ENCODE measurements at regions not wholly inside any gene's neighbourhood (a gene's known extent, or its start where the extent isn't known, plus 50 kb on each side); places are given as distances from the start of the nearest gene placed in this dataset.
"Not testable (repeated sequence)": the region's sequence is repeated elsewhere in the genome, so short reads cannot be mapped to it uniquely, and the experiment has no call there.

DNA sequence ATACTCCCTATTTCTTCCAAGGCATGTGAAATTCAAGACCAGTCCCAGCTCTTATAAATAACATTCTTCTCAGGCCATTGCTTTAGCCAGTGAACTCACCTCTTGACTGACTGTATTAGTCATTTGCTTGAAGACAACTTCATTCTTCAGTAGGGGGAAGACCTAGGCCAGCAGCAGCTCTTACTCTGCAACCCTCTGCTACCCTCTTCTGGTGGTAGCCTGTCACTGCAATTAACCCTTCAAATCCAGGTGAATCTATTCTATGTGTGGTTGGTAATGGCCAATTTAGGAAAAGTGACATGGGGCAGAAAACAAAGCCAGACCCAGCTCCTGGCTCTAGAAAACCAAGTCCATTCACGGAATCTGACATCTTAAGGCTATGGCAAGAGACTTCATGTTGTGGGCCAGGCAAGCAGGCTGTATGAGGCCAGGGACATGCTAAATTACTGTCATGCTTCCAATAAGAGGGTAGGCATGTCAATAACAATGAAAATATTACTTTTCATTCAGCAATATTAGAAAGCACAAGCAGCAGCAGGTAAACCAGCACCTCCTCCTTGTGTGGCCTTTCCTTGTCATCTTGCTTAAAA lies 317.9 kb upstream of the FOLH1 start:
- peak; percentile 2 for DNase-seq (ENCODE audit: low read depth, low spot score)

DNA sequence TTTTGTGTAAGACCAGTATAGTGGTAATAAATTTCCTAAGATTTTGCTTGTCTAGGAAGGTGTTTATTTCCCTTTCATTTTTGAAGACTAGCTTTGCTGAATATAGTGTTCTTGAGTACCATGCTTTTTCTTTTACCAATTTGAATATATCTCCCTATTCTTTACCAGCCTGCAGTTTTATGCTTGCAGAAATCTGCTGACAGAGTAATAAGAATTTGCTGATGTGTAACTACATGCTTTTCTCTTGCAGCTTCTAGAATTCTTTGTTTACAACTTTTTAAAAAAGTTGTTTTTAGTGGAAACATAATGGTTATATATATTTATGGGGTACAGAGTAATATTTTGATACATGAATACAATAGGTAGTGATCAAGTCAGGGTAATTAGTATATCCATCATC lies 324.8 kb upstream of the FOLH1 start:
- intact Hi-C loops (cut with micrococcal nuclease; ENCODE audit: unreplicated experiment) (no loop called here), in situ Hi-C loops (cut with HindIII; ENCODE audit: low pct_unique_long_range_greater_than_20kb, low sequenced_read_pairs) (no loop called here)
- Histone ChIP-seq H3K27me3 (ENCODE audit: control insufficient read depth, insufficient read depth, low read length) (no peaks in the 10 kb centered on the region), H3K36me3 (ENCODE audit: control insufficient read depth, insufficient read depth, low read length) (no peaks in the 10 kb centered on the region), H3K9me3 (ENCODE audit: control insufficient read depth, insufficient read depth, low read depth, low read length) (no peaks in the 10 kb centered on the region), H3K4me1 (ENCODE audit: control insufficient read depth, insufficient read depth, low read length) (no peaks in the 10 kb centered on the region), H3K4me3 (ENCODE audit: low read depth in 2 of 2, low read length in 2 of 2) (no peak overlapping the region), H3K27ac (ENCODE audit: low read length) (no peak overlapping the region)
- ATAC-seq (no peak), DNase-seq (ENCODE audit: low read depth, low spot score) (no peak)
- ChIA-PET POLR2A (no interaction called here), CTCF (no interaction called here)
- no TSS peak for BruUV-seq (replicated peaks)
- TF ChIP-seq, protein P1, sequence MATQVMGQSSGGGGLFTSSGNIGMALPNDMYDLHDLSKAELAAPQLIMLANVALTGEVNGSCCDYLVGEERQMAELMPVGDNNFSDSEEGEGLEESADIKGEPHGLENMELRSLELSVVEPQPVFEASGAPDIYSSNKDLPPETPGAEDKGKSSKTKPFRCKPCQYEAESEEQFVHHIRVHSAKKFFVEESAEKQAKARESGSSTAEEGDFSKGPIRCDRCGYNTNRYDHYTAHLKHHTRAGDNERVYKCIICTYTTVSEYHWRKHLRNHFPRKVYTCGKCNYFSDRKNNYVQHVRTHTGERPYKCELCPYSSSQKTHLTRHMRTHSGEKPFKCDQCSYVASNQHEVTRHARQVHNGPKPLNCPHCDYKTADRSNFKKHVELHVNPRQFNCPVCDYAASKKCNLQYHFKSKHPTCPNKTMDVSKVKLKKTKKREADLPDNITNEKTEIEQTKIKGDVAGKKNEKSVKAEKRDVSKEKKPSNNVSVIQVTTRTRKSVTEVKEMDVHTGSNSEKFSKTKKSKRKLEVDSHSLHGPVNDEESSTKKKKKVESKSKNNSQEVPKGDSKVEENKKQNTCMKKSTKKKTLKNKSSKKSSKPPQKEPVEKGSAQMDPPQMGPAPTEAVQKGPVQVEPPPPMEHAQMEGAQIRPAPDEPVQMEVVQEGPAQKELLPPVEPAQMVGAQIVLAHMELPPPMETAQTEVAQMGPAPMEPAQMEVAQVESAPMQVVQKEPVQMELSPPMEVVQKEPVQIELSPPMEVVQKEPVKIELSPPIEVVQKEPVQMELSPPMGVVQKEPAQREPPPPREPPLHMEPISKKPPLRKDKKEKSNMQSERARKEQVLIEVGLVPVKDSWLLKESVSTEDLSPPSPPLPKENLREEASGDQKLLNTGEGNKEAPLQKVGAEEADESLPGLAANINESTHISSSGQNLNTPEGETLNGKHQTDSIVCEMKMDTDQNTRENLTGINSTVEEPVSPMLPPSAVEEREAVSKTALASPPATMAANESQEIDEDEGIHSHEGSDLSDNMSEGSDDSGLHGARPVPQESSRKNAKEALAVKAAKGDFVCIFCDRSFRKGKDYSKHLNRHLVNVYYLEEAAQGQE (IDR thresholded peaks at IDR 0.05; ENCODE audit: insufficient read depth in 1 of 2, low read depth in 2 of 2, low read length in 1 of 2), result no peak
- TF ChIP-seq SIN3A (IDR thresholded peaks at IDR 0.05; ENCODE audit: borderline replicate concordance, insufficient read depth, low read depth, low read length), result no peak
- no peak for TF ChIP-seq TCF7L2 (IDR thresholded peaks at IDR 0.05; ENCODE audit: low read depth, low read length)
- TF ChIP-seq, protein P2, sequence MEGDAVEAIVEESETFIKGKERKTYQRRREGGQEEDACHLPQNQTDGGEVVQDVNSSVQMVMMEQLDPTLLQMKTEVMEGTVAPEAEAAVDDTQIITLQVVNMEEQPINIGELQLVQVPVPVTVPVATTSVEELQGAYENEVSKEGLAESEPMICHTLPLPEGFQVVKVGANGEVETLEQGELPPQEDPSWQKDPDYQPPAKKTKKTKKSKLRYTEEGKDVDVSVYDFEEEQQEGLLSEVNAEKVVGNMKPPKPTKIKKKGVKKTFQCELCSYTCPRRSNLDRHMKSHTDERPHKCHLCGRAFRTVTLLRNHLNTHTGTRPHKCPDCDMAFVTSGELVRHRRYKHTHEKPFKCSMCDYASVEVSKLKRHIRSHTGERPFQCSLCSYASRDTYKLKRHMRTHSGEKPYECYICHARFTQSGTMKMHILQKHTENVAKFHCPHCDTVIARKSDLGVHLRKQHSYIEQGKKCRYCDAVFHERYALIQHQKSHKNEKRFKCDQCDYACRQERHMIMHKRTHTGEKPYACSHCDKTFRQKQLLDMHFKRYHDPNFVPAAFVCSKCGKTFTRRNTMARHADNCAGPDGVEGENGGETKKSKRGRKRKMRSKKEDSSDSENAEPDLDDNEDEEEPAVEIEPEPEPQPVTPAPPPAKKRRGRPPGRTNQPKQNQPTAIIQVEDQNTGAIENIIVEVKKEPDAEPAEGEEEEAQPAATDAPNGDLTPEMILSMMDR (IDR thresholded peaks at IDR 0.05), result no peak
- no peak for TF ChIP-seq POLR2AphosphoS5 (IDR thresholded peaks at IDR 0.05; ENCODE audit: low read depth, low read length)

More for the DNA sequence above, 317.9 kb upstream of the FOLH1 start:
- intact Hi-C loops (cut with micrococcal nuclease; ENCODE audit: unreplicated experiment); H3K27ac ChIP-seq (ENCODE audit: low read length); H3K9me3 ChIP-seq (ENCODE audit: control insufficient read depth, insufficient read depth, low read depth, low read length); H3K4me3 ChIP-seq (ENCODE audit: low read depth in 2 of 2, low read length in 2 of 2); in situ Hi-C loops (cut with HindIII; ENCODE audit: low pct_unique_long_range_greater_than_20kb, low sequenced_read_pairs); H3K4me1 ChIP-seq (ENCODE audit: control insufficient read depth, insufficient read depth, low read length); H3K27me3 ChIP-seq (ENCODE audit: control insufficient read depth, insufficient read depth, low read length); POLR2A ChIA-PET; CTCF ChIA-PET; H3K36me3 ChIP-seq (ENCODE audit: control insufficient read depth, insufficient read depth, low read length); BruUV-seq (replicated peaks): not testable (repeated sequence)
- TF ChIP-seq, protein P2 (IDR thresholded peaks at IDR 0.05), result peak; percentile 76
- ATAC-seq, result peak; percentile 77; the same call in 1 of the 2 replicates

DNA sequence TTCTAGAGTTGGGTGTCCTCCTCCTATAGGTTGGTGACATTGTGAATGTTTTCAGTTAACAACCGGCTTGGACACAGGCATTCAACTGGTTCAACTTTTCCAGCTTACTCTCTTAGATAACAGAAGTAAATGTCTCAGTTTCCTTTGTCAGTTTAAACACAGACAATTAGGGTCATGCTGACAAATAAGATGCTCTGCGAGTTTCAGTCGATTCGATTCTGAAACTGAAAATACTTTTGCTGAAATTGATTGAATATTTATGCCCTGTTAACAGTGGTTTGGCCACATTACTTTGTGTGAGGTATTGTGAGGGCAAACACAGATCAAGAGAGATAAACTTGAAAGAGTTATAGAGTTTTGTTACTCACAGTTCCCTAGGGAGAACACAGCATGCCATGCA lies 330.5 kb upstream of the FOLH1 start:
- CTCF ChIA-PET; ATAC-seq; in situ Hi-C loops (cut with HindIII; ENCODE audit: low pct_unique_long_range_greater_than_20kb, low sequenced_read_pairs); POLR2A ChIA-PET; H3K4me3 ChIP-seq (ENCODE audit: low read depth in 2 of 2, low read length in 2 of 2); H3K4me1 ChIP-seq (ENCODE audit: control insufficient read depth, insufficient read depth, low read length); H3K36me3 ChIP-seq (ENCODE audit: control insufficient read depth, insufficient read depth, low read length); H3K9me3 ChIP-seq (ENCODE audit: control insufficient read depth, insufficient read depth, low read depth, low read length); BruUV-seq (replicated peaks); intact Hi-C loops (cut with micrococcal nuclease; ENCODE audit: unreplicated experiment); H3K27ac ChIP-seq (ENCODE audit: low read length); H3K27me3 ChIP-seq (ENCODE audit: control insufficient read depth, insufficient read depth, low read length); DNase-seq (ENCODE audit: low read depth, low spot score): not testable (repeated sequence)

- H3K27ac ChIP-seq (ENCODE audit: low read length); ATAC-seq; H3K27me3 ChIP-seq (ENCODE audit: control insufficient read depth, insufficient read depth, low read length); BruUV-seq (replicated peaks); CTCF ChIA-PET; H3K4me3 ChIP-seq (ENCODE audit: low read depth in 2 of 2, low read length in 2 of 2); in situ Hi-C loops (cut with HindIII; ENCODE audit: low pct_unique_long_range_greater_than_20kb, low sequenced_read_pairs); H3K4me1 ChIP-seq (ENCODE audit: control insufficient read depth, insufficient read depth, low read length); POLR2A ChIA-PET; H3K9me3 ChIP-seq (ENCODE audit: control insufficient read depth, insufficient read depth, low read depth, low read length); intact Hi-C loops (cut with micrococcal nuclease; ENCODE audit: unreplicated experiment); H3K36me3 ChIP-seq (ENCODE audit: control insufficient read depth, insufficient read depth, low read length); DNase-seq (ENCODE audit: low read depth, low spot score): not testable (repeated sequence)
Observed at GRCh38 chr11:49558261-49558847, 350.0 kb upstream of the FOLH1 start.

GRCh38 chr11:49560593-49560992 lies 352.2 kb upstream of the FOLH1 start:
- DNase-seq (ENCODE audit: low read depth, low spot score); CTCF ChIA-PET; intact Hi-C loops (cut with micrococcal nuclease; ENCODE audit: unreplicated experiment); ATAC-seq; in situ Hi-C loops (cut with HindIII; ENCODE audit: low pct_unique_long_range_greater_than_20kb, low sequenced_read_pairs); H3K4me1 ChIP-seq (ENCODE audit: control insufficient read depth, insufficient read depth, low read length); H3K27me3 ChIP-seq (ENCODE audit: control insufficient read depth, insufficient read depth, low read length); BruUV-seq (replicated peaks); H3K36me3 ChIP-seq (ENCODE audit: control insufficient read depth, insufficient read depth, low read length); H3K9me3 ChIP-seq (ENCODE audit: control insufficient read depth, insufficient read depth, low read depth, low read length); POLR2A ChIA-PET; H3K4me3 ChIP-seq (ENCODE audit: low read depth in 2 of 2, low read length in 2 of 2); H3K27ac ChIP-seq (ENCODE audit: low read length): not testable (repeated sequence)
